Hepatocyte (in vitro differentiated cells): ENCODE measurements at regions not wholly inside any gene's neighbourhood (a gene's known extent, or its start where the extent isn't known, plus 50 kb on each side); places are given as distances from the start of the nearest gene placed in this dataset.

Experiments used
- EZH2 ChIP-seq: fragments of 200-600 bp; sonication (generic); IDR thresholded peaks from 2 replicates; pipeline ENCODE4 v1.6.1; 2016; ENCODE audit warnings: antibody characterized with exemption, mild to moderate bottlenecking, borderline replicate concordance
- TF ChIP-seq, protein P1 (sequence below): fragments of 200-600 bp; sonication (generic); IDR thresholded peaks from 2 replicates; pipeline ENCODE4 v1.5.1; 2016; ENCODE audit warnings: antibody characterized with exemption, mild to moderate bottlenecking; ENCODE audit not compliant: poor library complexity

DNA sequence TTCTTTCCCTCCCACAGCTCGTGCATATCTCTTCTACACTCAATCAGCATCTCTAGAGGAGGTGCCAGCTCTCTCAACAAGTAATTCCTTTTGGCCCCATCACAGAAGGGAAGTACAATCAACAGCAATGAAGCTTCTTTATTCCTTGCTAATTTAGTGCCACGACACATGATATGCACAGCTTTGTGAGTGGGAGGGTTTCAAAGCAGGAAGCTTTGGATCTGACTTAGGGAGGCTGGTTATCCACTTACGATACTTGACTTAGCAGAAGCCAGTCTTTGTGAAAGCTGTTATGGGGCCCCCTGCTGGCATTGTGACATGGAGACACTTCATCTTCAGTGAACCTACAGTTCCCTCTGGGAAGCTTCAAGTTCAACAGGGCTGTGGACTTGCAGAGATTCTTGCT lies 81.0 kb downstream of the TMEM100 start:
- TF ChIP-seq, protein P1, sequence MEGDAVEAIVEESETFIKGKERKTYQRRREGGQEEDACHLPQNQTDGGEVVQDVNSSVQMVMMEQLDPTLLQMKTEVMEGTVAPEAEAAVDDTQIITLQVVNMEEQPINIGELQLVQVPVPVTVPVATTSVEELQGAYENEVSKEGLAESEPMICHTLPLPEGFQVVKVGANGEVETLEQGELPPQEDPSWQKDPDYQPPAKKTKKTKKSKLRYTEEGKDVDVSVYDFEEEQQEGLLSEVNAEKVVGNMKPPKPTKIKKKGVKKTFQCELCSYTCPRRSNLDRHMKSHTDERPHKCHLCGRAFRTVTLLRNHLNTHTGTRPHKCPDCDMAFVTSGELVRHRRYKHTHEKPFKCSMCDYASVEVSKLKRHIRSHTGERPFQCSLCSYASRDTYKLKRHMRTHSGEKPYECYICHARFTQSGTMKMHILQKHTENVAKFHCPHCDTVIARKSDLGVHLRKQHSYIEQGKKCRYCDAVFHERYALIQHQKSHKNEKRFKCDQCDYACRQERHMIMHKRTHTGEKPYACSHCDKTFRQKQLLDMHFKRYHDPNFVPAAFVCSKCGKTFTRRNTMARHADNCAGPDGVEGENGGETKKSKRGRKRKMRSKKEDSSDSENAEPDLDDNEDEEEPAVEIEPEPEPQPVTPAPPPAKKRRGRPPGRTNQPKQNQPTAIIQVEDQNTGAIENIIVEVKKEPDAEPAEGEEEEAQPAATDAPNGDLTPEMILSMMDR, result peak; percentile 60
- no peak for TF ChIP-seq EZH2
